ENCODE measurements at regions not wholly inside any gene's neighbourhood (a gene's known extent, or its start where the extent isn't known, plus 50 kb on each side); places are given as distances from the start of the nearest gene placed in this dataset.

- TF ChIP-seq CHD7 (IDR thresholded peaks at IDR 0.05; ENCODE audit: insufficient replicate concordance, low read length) (no peak), MAX (IDR thresholded peaks at IDR 0.05) (no peak), SIN3A (conservative IDR thresholded peaks at IDR 0.05 in 1 of 2, IDR thresholded peaks at IDR 0.05 in 1 of 2; ENCODE audit: low read depth in 1 of 2, low read length in 2 of 2) (no peak), BRCA1 (IDR thresholded peaks at IDR 0.05; ENCODE audit: low read depth, low read length) (no peak), HDAC6 (IDR thresholded peaks at IDR 0.05; ENCODE audit: low read depth, low read length) (no peak), ZNF274 (IDR thresholded peaks at IDR 0.05; ENCODE audit: borderline replicate concordance, extremely low read depth, low read length) (no peak), TEAD4 (IDR thresholded peaks at IDR 0.05; ENCODE audit: low read depth, low read length) (no peak), TAF1 (IDR thresholded peaks at IDR 0.05; ENCODE audit: low read depth, low read length) (no peak), TBP (IDR thresholded peaks at IDR 0.05; ENCODE audit: low read depth, low read length) (no peak), NRF1 (IDR thresholded peaks at IDR 0.05; ENCODE audit: low read depth, low read length) (no peak)
Observed at GRCh38 chr1:61523893-61524605, 200.9 kb downstream of the TM2D1 start (continued).
